Putamen (tissue), 1 donor: ENCODE measurements at regions not wholly inside any gene's neighbourhood (a gene's known extent, or its start where the extent isn't known, plus 50 kb on each side); places are given as distances from the start of the nearest gene placed in this dataset.

Experiments
- DNase-seq: peaks from one replicate; pipeline ENCODE4 v3.0.0-alpha.2; 2016; ENCODE audit warnings: low spot score

DNA sequence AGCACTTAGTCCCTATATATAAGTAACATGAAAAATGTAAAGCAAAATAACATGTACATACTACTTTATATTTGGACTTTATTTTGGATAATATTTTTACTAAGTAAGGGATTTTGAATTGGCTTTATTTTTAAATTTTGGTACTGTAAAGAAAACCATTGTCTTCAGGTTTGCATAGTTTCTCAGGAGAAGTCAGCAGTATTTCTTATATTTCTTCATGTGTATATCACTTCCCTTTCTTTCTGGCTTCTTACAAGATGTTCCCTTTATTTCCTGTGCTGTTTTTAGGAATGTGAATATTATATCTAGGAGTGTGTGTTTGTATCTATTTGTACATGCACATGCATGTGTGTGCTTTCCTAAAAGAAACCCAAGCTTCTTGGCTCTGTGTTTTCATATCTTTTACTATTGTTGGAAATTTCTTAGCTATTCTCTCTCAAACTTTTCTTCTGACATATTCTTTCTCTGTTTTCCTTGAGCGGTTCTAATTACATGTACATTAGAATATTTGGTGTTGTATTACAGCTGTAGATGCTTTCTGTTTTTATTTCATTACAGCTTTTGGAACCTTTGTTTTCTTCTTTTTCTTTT, 1549.7 kb upstream of the ACVR2A start:
- DNase-seq, result no peak

DNA sequence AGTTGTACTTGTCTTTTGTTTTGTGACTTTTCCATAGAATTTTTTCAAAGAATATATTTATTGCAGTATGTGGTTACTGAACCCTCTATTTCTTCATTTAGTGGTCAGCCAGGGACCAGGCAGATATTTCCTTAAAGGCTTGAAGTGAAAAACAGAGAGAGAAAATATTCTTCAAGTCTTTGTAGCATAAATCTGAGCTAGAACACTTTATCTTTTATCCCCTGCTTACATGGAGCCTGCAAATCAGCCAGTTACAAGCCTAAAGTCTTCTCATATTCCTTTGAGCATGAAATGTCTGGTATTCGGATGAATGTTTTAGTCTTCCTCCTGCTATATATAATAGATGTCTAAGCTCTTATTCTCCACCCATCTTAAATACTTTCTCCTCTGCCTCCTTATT, 1557.5 kb upstream of the ACVR2A start:
- no peak for DNase-seq

GRCh38 chr2:146278881-146279280, 1565.9 kb upstream of the ACVR2A start:
- DNase-seq, result no peak

DNA sequence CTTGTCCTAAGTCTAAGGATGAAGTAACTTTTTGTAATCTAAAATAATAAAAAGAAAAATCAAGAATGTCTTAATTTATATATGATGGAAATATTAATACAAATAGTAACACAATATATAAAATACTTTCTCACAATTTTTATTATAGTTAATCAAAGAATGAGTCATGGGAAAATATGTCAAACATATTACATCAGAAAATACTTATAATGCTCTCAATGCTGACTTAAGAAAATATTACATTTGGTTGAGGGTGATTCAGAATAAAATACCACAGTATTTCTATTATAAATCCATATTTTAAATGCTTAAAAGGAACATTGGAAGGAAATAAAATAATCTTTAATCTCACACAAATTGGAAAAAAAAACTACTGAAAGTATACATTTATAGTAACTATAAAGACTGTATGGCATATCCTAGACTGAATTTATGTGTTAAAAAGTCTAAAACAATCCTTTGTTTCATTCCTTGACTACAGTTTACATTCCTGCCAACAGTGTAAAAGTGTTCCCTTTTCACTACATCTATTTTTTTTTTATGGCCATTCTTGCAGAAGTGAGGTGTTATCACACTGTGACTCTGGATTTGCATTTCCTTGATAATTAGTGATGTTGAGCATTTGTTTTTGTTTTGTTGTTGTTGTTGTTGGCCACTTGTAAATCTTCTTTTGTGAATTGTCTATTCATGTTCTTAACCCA, 1573.5 kb upstream of the ACVR2A start:
- DNase-seq, result no peak

GRCh38 chr2:146270618-146271017, 1574.2 kb upstream of the ACVR2A start:
- DNase-seq, result no peak

- DNase-seq, result no peak
Observed at GRCh38 chr2:146267093-146267492, 1577.7 kb upstream of the ACVR2A start.

DNA sequence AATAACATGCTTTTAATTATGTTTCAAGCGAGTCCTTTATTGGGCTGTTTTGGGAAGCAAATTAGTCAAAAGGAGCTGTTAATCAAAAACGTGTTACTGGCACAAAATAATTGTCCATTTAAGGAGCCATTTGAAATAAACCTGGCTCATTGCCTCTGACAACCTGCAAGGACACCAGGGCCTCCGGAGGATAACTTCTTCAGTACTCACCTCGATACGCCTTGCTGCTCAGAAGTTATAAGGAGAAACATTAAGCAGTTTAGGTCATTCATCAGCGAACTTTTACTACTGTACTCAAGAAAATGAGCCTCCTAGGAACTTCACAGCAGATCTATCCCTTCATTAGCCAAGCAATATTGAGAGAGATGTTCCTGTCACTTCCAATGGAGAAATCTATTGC, 1579.2 kb upstream of the ACVR2A start:
- DNase-seq, result no peak

DNA sequence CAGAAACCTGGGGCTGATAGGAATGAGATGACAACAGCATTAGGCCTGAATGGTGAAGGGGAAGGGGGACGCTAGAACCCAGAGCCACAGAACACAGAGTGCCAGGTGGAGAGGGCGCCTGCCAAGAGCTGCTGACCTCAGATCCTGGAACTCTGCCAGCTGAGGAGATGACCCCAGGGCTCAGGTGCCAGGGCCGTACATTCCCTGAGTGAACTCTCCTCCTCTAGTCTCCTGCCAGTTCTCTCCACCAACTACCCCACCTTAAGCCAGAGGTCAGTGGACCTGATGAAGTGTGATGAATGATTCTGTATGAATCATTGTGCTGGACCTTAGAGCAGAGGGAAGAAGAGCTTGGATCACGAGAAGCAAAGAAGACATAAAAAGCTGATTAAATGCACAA, 1582.2 kb upstream of the ACVR2A start:
- DNase-seq, result no peak

GRCh38 chr2:146260551-146260950, 1584.3 kb upstream of the ACVR2A start:
- DNase-seq, result no peak

GRCh38 chr2:146259816-146260215, 1585.0 kb upstream of the ACVR2A start:
- no peak for DNase-seq

DNA sequence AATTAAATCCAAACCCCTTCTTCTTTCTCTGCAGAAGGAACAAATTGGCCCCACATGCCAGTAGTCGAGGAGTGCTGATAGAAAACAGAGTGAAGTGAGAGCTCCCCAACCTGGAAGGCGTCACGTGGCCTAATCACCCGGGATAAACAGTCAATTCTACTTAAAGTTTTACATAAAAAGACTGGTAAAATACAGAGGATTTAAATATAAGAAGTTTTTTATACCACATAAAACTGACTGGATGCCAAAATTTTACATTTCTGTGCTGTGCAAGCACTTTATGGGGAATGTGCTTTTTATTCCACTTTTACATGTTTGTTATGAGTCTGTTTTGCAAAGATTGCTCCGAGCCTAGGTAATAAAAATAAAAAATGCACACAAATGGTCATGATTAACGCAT, 1586.8 kb upstream of the ACVR2A start:
- no peak for DNase-seq

- no peak for DNase-seq
Observed at GRCh38 chr2:146252119-146252518, 1592.7 kb upstream of the ACVR2A start.

DNA sequence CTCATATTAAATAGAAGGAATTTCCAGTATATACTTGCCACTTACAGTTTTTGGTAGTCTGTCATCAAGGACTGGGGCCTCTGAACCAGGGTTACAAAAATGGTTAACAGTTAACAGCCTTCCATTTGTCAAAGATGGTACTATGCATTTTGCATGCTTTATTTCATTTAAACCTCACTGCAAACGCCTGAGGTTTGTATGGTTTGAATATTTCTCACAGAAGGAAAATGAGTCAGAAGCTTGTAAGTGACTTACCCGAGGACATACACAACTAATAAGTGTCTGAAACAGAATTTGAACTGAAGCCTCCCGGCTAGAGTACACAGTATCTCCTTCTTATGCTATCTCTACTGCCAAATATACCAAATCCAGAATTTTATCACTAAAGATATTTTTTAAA, 1593.5 kb upstream of the ACVR2A start:
- DNase-seq, result no peak

GRCh38 chr2:146246736-146247523, 1597.9 kb upstream of the ACVR2A start:
- DNase-seq, result no peak

GRCh38 chr2:146246002-146246735, 1598.7 kb upstream of the ACVR2A start:
- no peak for DNase-seq

DNA sequence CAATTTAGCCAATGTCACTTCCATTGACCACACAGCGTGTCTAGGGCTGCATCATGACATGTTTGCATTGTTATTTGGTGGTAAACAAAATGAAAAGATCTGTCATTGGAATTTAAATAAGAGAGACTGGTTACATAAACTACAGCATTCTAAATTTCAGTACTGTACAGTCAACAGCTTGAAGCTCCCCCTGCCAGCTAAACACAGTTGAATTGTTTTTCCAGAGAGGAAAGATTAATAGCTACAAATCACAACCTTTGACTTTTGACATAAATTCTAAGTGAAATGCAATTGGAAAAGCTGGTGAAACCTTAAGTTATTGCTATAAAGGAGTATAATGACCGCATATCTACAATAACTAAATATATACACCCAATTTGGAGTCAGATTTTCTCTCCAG, 1600.0 kb upstream of the ACVR2A start:
- no peak for DNase-seq

DNA sequence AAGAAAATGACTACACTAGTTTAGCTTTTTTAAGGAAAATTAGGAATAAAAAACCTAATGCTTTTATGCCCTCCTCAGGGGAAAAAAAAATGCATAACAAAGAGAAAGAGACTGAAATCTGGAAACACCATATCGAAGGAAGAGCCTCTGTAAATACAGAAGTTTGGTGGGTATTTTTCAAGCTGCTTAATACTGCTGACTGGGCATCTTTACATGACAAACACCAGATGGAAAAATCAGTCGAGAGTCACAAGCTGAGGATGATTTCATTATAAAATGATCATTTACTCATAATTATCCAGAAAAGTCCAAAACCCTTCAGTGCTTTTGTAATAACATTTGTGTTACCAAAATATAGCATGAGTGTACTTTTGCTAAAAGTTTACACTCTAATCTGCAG, 1600.7 kb upstream of the ACVR2A start:
- no peak for DNase-seq

DNA sequence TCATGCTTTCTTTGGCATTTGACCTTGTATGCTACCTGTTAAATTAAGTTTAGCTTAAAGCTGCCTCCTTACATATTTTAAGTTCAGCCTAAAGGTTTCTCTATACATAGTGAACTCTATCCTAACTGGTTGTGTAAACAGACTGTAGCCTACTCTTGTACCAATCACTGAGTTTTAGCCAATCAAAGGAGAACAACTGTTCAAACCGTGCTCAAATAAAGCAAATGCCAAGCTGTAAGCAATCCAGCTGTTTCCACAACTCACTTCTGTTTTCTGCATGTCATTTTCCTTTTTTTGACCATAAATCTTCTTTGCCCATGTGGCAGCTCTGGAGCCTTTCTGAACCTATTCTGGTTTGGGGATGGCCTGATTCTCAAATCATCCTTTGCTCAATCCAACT, 1603.8 kb upstream of the ACVR2A start:
- DNase-seq, result no peak

DNA sequence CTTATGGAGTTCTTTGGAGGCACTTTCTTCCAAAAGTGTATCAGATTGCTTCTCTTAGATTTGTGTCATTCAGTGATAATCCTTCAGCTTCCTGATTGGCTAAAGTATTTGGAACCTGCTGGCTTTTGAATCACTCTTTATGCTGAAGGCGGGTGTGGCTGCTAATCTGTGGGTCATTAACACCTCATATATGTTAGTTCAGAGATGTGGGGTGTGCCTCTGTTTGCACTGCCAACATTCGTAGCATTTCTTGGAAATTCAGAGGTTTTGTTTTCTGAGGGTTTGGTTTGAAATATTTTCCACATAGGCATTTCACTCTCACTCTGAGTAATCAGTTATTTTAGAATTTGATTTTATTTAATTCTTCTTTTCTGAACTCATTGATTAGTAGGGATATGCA, 1604.4 kb upstream of the ACVR2A start:
- no peak for DNase-seq

DNA sequence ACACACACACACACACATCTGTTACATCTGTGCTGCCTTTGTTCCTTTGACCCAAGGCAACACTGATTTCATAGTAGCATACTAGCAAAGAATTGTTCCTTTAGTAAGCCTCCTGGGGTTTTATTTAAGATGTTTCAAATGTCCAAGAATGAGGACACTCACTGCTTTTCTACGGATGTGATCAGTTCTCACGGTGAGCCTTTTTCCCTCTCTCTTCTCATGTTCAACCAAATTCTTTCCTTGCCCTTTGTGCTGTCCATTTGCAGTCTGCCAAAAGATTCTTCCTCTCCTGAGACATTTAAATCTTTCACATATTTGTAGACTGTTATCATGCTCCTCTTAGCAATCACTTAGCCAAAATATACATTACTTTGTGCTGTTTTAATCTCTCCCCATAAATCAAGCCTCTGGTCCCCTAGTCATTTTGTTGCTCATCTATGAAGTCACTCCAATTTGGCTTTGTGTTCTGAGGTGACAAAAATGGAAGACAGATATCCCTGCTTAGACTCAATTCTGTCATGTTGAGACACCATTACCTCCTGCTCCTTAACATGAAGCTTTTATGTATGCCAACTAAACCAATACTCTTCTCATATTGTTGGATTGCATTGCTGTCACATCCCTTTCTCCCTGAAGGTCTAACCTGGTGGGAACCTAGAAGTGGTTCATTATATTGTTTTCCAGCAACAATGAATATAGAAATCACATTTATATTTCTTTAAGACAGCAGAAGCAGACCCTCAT, 1605.3 kb upstream of the ACVR2A start:
- no peak for DNase-seq

DNA sequence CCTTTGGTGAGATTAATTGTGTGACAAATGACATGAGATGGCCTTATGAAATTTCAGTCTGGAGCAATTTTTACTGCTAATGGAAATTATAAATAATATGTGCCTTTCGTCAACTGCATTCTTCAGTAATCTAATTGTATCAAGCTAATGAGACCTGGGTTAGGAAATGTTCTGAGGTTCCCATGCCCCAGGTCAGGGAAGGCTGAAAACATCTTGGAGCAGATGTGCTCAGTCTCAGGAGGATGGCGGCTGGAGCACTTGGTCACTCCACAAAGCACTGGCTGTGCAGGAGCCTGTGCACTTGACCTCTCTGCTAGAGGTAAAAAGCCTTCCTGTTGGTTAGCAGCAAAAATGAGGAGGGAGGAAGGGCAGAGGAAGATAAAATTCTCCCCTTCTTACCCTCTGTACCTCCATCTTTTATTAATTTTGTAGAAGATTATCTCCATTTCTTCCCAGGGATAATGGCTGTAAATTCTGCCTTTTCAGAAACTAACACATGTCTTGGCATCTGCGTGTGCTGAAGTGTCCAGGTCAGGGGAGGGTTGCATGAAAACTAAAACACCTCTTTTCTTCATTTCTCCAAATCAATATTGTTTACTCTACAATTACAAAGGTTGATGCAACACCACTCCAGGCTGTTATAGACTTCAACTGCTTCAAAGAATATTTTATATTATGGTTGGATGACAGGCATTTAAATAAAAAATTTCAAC, 1606.4 kb upstream of the ACVR2A start:
- DNase-seq, result no peak
